Stimulated activated CD8-positive, alpha-beta memory T cell treated with anti-CD3 and anti-CD28 coated beads, Interleukin-4, amount 100 ng/mL, for 48 hours (primary cell): ENCODE measurements at regions not wholly inside any gene's neighbourhood (a gene's known extent, or its start where the extent isn't known, plus 50 kb on each side); places are given as distances from the start of the nearest gene placed in this dataset.
"Not testable (repeated sequence)": the region's sequence is repeated elsewhere in the genome, so short reads cannot be mapped to it uniquely, and the experiment has no call there.

ENCODE experiments used
- DNase-seq: peaks from one replicate; pipeline ENCODE4 v3.0.0-alpha.2; 2020

DNA sequence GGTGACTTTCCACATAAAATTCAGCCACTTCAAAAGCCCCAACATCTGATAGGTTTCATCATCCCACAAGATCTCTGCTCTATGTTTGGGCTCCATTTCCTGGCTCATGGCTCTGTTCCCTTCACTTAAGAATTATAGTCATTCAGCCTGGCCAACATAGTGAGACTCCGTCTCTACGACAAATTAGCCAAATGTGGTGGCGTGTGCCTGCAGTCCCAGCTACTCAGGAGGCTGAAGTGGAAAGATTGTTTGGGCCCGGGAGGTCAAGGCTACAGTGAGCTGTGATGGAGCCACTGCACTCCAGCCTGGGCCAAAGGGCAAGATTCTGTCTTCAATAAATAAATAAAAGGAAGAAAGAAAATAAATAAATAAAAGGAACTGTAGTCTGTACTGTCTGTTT, 57.9 kb upstream of the CTSV start:
- DNase-seq = no peak

DNA sequence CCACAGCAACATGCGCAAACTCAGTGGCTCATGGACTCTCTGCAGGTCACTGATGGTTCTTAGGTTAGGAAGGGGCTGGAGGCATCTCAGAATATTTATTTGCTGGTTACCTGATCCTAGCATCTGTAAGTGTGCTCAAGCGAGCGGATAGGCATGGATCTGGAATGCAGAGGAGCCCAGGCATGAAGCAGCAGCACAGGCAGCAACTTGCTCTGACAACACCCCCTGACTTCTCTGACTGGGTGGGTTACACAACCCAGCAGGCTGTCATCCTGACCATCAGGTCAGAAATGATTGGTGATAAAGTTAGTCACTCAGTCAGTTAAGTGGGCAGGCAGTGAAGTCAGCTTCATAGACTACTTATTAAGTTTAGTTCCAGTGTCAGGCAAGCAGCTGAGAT, 50.4 kb upstream of the CTSV start:
- DNase-seq = not testable (repeated sequence)
